HG02970 (cell line): ENCODE measurements at regions not wholly inside any gene's neighbourhood (a gene's known extent, or its start where the extent isn't known, plus 50 kb on each side); places are given as distances from the start of the nearest gene placed in this dataset.

Source experiments
- ATAC-seq: cut with Tn5 transposase; IDR thresholded peaks from one replicate; pipeline ENCODE4 v1.9.1; 2021; ENCODE audit warnings: mild to moderate bottlenecking, moderate library complexity, moderate number of reproducible peaks; ENCODE audit not compliant: unreplicated experiment, low FRiP score

GRCh38 chr18:78856569-78857313 lies 122.9 kb upstream of the SALL3 start:
- no peak for ATAC-seq

GRCh38 chr18:78857314-78858150 lies 122.1 kb upstream of the SALL3 start:
- no peak for ATAC-seq

DNA sequence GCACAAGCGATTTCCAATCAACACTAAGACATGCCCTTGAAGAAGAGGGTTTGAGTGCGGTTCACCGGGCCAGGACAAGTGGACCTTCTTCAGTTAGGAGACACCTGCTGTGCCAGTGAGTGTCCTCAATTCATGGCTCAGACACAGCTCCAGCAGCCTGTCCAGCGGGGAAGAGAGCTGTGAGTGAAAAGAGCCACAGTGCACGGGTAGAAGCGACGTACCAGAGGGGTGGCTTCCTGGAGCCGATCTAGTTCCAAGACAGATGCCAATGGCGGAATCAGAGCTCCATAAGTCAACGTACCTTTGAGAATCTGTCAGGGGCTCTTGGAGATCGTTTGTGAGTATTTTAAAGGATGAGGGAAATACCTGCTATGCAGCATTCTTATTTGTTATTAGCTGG lies 119.9 kb upstream of the SALL3 start:
- ATAC-seq: no peak

DNA sequence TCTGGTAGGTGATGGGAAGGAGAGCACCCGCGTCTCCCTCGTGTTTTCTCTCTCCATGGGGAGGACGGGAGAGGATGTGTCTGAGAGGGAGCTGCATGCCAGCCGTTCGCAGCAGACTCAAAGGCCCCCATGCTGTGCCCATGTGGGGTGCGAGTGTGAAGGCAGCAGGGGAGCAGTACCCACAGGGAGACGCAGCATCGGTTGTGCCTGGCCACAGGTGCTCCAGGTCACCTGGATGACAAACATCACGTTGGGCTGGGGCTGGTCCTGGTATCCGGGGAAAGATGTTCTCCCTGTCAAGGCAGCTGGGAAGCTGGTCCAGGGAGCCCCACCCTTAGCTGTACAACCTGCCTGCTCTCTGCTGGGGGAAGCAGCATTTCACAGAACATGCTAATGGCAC lies 119.5 kb upstream of the SALL3 start:
- no peak for ATAC-seq

DNA sequence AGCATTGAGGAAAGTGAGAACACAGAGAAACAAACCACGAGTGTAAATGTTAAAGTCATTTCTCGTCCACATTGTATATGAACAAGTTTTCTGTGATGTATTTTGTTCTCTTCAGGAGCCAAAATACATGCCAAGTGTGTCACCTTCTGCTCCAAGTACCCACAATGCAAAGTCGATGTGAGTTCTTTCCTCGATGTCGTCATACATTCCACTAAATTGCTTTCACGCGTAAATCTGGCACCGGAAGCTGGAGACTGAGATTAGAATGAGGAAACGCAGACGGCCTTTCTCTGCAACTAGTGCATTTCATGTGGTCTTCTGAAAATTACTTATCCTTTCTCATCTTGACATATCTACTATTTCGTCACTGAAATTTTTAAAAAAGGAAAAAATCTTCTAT lies 118.5 kb upstream of the SALL3 start:
- no peak for ATAC-seq

DNA sequence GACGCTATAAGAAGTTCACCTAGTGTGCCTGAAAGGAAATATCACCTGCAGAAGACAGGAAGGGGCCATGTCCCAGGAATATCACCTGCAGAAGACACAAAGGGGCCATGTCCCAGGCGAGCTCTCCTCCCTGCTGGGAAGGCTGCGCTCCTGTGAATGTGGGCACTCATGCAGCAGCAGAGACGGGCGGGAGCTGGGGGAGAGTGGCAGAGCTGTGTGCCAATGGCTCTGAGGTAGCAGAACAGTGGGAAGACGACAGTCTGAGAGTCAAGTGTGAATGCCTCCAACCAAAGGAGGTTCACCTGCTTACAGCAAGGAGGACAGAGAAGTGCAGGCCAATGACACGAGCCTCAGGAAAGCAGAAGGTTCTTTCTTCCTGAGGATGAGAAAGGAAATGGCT lies 117.9 kb upstream of the SALL3 start:
- ATAC-seq: no peak

GRCh38 chr18:78862395-78862794 lies 117.2 kb upstream of the SALL3 start:
- ATAC-seq: no peak

- ATAC-seq: no peak
Measured at GRCh38 chr18:78865056-78865598, 114.5 kb upstream of the SALL3 start.

GRCh38 chr18:78865771-78866310 lies 113.8 kb upstream of the SALL3 start:
- ATAC-seq: no peak

- no peak for ATAC-seq
Measured at GRCh38 chr18:78867131-78867530, 112.5 kb upstream of the SALL3 start.

DNA sequence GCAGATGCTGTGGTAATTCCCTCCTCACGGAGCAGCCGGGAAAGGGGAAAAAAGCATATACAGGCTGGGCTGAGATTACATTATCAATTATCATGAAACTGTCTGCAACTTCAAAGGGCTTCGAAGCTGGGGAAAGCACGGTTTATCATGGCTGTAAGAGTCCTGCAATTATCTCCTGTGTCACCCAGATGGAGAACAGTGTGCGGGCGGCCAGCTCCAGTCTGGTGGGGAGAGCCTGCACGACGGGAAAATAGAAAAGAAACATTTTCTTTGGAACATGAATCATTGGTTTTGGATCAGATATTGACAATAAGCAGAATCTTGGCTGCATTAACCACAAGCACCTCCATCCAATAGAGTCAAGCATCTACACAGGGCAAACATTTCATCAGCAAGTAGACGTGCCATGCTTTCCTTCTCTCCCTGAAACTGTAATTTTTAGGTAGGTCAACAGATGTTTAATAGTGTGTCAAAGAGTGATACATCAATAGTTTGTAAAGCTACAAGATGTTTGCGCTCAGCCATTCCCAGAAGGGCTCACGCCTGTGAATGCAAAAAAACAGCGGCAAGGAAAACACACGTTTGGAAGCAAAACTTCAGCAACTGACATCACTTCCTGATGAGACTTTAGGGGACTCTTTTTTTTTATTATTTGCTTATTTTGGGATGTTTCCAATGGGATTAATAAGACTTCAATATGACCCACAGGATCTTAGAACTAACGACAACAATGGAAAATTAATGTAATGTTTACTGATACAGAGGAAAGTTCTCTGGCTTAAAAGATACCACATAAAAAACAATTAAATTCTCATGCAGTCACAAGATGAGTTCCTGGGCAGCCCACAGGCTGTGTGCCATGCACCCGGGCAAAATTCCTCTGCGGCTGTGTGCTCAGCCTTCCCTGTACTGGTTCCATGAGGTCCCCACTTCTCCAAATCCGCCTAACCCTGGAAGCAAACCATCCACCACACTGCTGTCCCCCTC lies 111.0 kb upstream of the SALL3 start:
- no peak for ATAC-seq

DNA sequence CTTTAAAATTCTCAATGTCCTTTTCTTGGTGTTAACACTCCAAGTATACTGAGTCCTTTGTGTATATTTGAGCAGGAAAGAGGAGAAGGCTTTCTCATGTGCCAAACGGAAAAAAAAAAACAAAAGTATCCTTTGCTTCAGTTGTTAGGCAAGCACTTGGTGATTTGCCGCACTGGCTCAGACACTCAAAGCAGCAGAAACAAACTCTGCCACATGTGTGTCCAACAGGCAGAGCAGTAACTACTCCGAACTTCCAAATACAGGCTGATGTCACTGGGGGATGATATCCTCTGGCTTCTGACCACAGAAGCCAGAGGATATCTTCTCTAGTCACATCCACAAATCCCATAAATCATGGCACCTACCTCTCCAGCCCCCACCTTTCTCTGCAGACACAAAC lies 108.0 kb upstream of the SALL3 start:
- no peak for ATAC-seq

DNA sequence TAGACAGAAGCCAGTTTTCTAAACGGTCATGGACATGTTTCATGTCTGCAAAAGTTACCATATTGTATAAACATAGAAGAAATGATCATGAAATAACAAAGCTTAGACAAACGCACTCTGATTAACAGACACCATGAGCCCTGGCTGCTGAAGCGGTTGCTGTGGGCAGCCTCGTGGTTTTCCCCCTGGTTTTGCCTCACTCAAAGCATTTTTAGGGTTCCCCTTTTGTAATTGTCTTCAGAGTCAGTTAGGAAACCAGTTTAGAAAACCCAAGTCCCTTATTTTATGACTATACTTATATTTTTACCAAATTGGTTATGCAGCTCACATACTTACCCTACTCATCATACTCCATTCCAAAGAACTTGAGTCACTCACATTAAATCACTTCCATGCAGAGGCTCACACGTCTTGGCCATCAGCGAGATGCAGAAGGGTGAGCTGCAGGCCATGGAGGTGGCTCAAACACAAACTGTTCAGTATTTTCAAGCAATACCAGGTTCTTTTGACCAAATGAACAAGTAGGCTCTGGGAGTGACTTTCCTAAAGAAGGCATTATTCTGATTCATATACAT lies 105.6 kb upstream of the SALL3 start:
- ATAC-seq: no peak

DNA sequence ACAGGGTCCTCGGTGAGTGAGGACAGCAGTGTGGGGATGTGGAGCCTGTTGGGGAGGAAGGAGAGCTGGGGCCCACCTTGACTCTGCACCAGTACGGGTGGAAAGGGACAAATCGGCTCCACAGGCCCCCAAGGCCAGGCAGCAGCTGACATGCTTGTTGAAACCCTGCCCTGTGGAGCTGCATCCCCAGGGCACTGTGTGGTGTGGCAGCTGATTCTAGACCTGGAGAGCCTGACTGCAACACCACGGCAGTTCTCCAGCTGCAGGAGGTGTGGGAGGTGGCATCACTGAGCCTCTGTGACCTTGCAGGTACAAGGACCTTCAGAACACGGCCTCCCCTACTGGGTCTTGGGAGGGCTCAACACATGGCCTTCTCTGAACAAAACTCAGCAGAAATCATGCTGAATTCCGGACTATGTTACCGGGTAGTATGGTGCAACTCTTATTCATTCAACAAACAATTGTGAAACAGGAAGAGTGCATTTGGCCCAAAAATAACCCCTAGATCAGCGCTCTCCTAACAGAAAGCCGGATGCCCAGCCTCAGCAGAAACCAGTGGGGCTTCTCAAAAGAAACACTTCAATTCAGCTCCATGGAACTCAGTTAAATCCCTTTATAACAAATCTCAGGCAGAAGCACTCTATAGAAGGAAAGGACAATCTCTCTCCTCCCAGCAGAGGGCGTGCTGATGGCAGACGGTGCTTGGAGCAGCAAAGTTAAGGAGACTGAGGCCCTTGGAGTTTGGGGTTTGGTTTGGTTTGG lies 104.4 kb upstream of the SALL3 start:
- ATAC-seq: no peak

GRCh38 chr18:78875778-78876650 lies 103.6 kb upstream of the SALL3 start:
- ATAC-seq: no peak

DNA sequence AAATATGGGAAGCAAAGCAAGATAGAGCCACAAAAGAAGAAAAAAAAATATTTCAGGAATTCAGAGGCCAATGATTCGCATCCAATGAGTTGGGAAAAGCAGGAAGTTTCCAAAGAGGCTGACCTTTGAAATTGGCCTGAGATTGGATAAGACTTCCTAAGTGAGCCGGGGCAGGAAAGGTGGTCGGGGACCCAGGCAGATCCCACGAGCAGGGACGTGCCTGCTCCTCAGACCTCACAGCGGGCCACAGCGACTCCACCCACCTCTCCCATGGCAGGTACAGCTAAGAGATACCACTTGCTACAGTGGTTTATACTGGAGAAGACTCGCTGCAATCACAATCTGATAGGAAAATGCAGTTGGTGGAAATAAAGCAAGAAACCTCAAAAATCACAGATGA lies 102.8 kb upstream of the SALL3 start:
- ATAC-seq: no peak

- no peak for ATAC-seq
Measured at GRCh38 chr18:78878335-78878734, 101.3 kb upstream of the SALL3 start.
